K562 (cell line): ENCODE measurements at regions not wholly inside any gene's neighbourhood (a gene's known extent, or its start where the extent isn't known, plus 50 kb on each side); places are given as distances from the start of the nearest gene placed in this dataset.

ENCODE experiments used
- ATF1 ChIP-seq, 2 experiments: fragments of 450-650 bp in 1 of 2; IDR thresholded peaks; 2 replicates each; pipeline ENCODE4 v1.6.1; 2016; ENCODE audit warnings: missing compliant biosample characterization in 1 of 2, missing genetic modification characterization in 1 of 2
- CEBPB ChIP-seq: fragments of 450-650 bp; IDR thresholded peaks from 2 replicates; pipeline ENCODE4 v1.6.1; 2016; ENCODE audit warnings: missing genetic modification characterization, missing compliant biosample characterization
- CEBPG ChIP-seq, 3 experiments: fragments of 200-800 bp in 1 of 3; sonication (Bioruptor generic) in 1 of 3; sonication (generic) in 1 of 3; formaldehyde crosslinking in 1 of 3; IDR thresholded peaks in 2 of 3; conservative IDR thresholded peaks in 1 of 3; 2 replicates each; pipeline versions ENCODE4 v1.6.1 to v1.8.0; 2016 to 2022; ENCODE audit warnings: missing compliant biosample characterization in 2 of 3, missing genetic modification characterization in 2 of 3, mild to moderate bottlenecking in 1 of 3, missing genetic modification reagents in 1 of 3
- FOXK2 ChIP-seq, 2 experiments: fragments of 450-650 bp; IDR thresholded peaks in 1 of 2; conservative IDR thresholded peaks in 1 of 2; 2 replicates each; pipeline ENCODE4 v1.6.1; 2016; ENCODE audit warnings: low read depth in 2 of 2, mild to moderate bottlenecking in 1 of 2
- MAZ ChIP-seq, 2 experiments: fragments of 450-650 bp in 1 of 2; sonication (generic) in 1 of 2; formaldehyde crosslinking; IDR thresholded peaks in 1 of 2; conservative IDR thresholded peaks in 1 of 2; 2 replicates each; pipeline versions ENCODE4 v1.4.0 to v1.5.0; 2020; ENCODE audit warnings: mild to moderate bottlenecking in 1 of 2, missing genetic modification reagents in 1 of 2
- PKNOX1 ChIP-seq: fragments of 450-650 bp; IDR thresholded peaks from 2 replicates; pipeline ENCODE4 v1.6.1; 2016
- SAFB ChIP-seq: fragments of 200-400 bp; formaldehyde crosslinking; IDR thresholded peaks from 2 replicates; pipeline ENCODE4 v1.6.1; 2017; ENCODE audit warnings: low read depth, low read length, borderline replicate concordance
- SMAD2 ChIP-seq: fragments of 150-350 bp; IDR thresholded peaks from 2 replicates; pipeline ENCODE4 v1.6.1; 2014; ENCODE audit warnings: low read depth, mild to moderate bottlenecking, low read length
- ZNF12 ChIP-seq: sonication (generic); formaldehyde crosslinking; IDR thresholded peaks from 2 replicates; pipeline ENCODE4 v1.4.0; 2020; ENCODE audit warnings: mild to moderate bottlenecking, missing genetic modification reagents
- TF ChIP-seq, protein P1 (sequence below), 2 experiments: fragments of 450-650 bp; formaldehyde crosslinking in 1 of 2; IDR thresholded peaks; 2 replicates each; pipeline versions ENCODE4 v1.4.0 to v1.6.1; 2014 to 2020; ENCODE audit warnings: mild to moderate bottlenecking in 2 of 2, borderline replicate concordance in 1 of 2, low read depth in 1 of 2
- TF ChIP-seq, protein P2 (sequence below): fragments of 200-800 bp; sonication (Bioruptor generic); IDR thresholded peaks from 2 replicates; pipeline ENCODE4 v1.6.1; 2017; ENCODE audit warnings: missing genetic modification characterization, missing compliant biosample characterization

- TF ChIP-seq, protein P1, sequence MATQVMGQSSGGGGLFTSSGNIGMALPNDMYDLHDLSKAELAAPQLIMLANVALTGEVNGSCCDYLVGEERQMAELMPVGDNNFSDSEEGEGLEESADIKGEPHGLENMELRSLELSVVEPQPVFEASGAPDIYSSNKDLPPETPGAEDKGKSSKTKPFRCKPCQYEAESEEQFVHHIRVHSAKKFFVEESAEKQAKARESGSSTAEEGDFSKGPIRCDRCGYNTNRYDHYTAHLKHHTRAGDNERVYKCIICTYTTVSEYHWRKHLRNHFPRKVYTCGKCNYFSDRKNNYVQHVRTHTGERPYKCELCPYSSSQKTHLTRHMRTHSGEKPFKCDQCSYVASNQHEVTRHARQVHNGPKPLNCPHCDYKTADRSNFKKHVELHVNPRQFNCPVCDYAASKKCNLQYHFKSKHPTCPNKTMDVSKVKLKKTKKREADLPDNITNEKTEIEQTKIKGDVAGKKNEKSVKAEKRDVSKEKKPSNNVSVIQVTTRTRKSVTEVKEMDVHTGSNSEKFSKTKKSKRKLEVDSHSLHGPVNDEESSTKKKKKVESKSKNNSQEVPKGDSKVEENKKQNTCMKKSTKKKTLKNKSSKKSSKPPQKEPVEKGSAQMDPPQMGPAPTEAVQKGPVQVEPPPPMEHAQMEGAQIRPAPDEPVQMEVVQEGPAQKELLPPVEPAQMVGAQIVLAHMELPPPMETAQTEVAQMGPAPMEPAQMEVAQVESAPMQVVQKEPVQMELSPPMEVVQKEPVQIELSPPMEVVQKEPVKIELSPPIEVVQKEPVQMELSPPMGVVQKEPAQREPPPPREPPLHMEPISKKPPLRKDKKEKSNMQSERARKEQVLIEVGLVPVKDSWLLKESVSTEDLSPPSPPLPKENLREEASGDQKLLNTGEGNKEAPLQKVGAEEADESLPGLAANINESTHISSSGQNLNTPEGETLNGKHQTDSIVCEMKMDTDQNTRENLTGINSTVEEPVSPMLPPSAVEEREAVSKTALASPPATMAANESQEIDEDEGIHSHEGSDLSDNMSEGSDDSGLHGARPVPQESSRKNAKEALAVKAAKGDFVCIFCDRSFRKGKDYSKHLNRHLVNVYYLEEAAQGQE (IDR thresholded peaks at IDR 0.05; ENCODE audit: borderline replicate concordance): peak; percentile 37; the same call in 1 of the 2 replicates
- TF ChIP-seq, protein P1 (CRISPR knock-in tag; IDR thresholded peaks at IDR 0.05; ENCODE audit: low read depth): no peak
- TF ChIP-seq, protein P2, sequence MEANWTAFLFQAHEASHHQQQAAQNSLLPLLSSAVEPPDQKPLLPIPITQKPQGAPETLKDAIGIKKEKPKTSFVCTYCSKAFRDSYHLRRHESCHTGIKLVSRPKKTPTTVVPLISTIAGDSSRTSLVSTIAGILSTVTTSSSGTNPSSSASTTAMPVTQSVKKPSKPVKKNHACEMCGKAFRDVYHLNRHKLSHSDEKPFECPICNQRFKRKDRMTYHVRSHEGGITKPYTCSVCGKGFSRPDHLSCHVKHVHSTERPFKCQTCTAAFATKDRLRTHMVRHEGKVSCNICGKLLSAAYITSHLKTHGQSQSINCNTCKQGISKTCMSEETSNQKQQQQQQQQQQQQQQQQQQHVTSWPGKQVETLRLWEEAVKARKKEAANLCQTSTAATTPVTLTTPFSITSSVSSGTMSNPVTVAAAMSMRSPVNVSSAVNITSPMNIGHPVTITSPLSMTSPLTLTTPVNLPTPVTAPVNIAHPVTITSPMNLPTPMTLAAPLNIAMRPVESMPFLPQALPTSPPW (CRISPR knock-in tag): no peak
- TF ChIP-seq PKNOX1: peak; percentile 4; the same call in 1 of the 2 replicates
- no peak for TF ChIP-seq SAFB
- no peak for TF ChIP-seq SMAD2
- 0 out of 4 replicates have a peak, but pooled peaks of 1 of the 2 experiments have one; percentile 11 for TF ChIP-seq MAZ (CRISPR knock-in tag; conservative IDR thresholded peaks at IDR 0.05 in 1 of 2, IDR thresholded peaks at IDR 0.05 in 1 of 2)
- TF ChIP-seq CEBPG (CRISPR knock-in tag; IDR thresholded peaks at IDR 0.05): no peak
- peak in 1 of 2 experiments; percentile 62; a peak in 2 of 4 replicates for TF ChIP-seq CEBPG (tag; conservative IDR thresholded peaks at IDR 0.05 in 1 of 2, IDR thresholded peaks at IDR 0.05 in 1 of 2)
- TF ChIP-seq ATF1 (CRISPR knock-in tag; IDR thresholded peaks at IDR 0.05): no peak
- TF ChIP-seq ATF1 (tag; IDR thresholded peaks at IDR 0.05): 0 out of 2 replicates have a peak, but pooled peaks have one; percentile 34
- TF ChIP-seq ZNF12 (CRISPR knock-in tag): no peak
- peak; percentile 63; the same call in 1 of the 2 replicates for TF ChIP-seq CEBPB (tag)
- TF ChIP-seq FOXK2 (conservative IDR thresholded peaks at IDR 0.05 in 1 of 2, IDR thresholded peaks at IDR 0.05 in 1 of 2; ENCODE audit: low read depth in 2 of 2): 0 out of 4 replicates have a peak, but pooled peaks of 1 of the 2 experiments have one; percentile 24
These were observed 618.8 kb upstream of the KLF4 start (continued) for GRCh38 chr9:108108280-108108851.
